NB4 (cell line): ENCODE measurements at regions not wholly inside any gene's neighbourhood (a gene's known extent, or its start where the extent isn't known, plus 50 kb on each side); places are given as distances from the start of the nearest gene placed in this dataset.

ENCODE experiments used
- CTCF ChIP-seq: IDR thresholded peaks from one replicate; pipeline ENCODE4 v1.5.1; 2012; ENCODE audit warnings: low read depth, low read length
- MAX ChIP-seq: IDR thresholded peaks from 2 replicates; pipeline ENCODE4 v1.6.1; 2011; ENCODE audit warnings: low read depth, low read length
- POLR2A ChIP-seq: IDR thresholded peaks from 2 replicates; pipeline ENCODE4 v1.6.1; 2011; ENCODE audit warnings: mild to moderate bottlenecking; ENCODE audit not compliant: insufficient read length; ENCODE audit errors: extremely low read depth

- TF ChIP-seq CTCF: no peak
- TF ChIP-seq POLR2A: no peak
- TF ChIP-seq MAX: no peak
These were observed 90.1 kb upstream of the ARMC3 start for GRCh38 chr10:22837771-22838170.
